GM21619 (cell line): ENCODE measurements at regions not wholly inside any gene's neighbourhood (a gene's known extent, or its start where the extent isn't known, plus 50 kb on each side); places are given as distances from the start of the nearest gene placed in this dataset.

Experiments
- ATAC-seq: cut with Tn5 transposase; IDR thresholded peaks from one replicate; pipeline ENCODE4 v1.9.1; 2021; ENCODE audit not compliant: unreplicated experiment

DNA sequence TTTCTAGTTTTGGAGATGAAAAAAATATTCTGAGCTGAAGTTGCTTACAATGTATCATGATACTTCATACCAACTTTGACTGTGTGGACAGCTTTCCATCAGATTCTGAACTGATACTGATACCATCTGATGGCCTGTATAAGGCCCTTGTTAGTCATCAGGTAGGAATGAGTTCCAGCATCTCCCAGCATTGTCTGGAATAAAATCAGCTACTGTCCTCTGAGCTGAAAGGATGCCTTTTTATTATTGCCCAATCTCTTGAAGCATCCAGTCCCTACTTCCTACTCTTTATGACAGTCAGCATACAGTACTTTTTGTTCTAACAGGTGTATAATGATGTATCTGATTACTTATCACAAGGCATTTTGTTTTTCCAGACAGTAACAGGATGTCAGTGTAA is 70.6 kb upstream of the EYA4 start:
- ATAC-seq: no peak

DNA sequence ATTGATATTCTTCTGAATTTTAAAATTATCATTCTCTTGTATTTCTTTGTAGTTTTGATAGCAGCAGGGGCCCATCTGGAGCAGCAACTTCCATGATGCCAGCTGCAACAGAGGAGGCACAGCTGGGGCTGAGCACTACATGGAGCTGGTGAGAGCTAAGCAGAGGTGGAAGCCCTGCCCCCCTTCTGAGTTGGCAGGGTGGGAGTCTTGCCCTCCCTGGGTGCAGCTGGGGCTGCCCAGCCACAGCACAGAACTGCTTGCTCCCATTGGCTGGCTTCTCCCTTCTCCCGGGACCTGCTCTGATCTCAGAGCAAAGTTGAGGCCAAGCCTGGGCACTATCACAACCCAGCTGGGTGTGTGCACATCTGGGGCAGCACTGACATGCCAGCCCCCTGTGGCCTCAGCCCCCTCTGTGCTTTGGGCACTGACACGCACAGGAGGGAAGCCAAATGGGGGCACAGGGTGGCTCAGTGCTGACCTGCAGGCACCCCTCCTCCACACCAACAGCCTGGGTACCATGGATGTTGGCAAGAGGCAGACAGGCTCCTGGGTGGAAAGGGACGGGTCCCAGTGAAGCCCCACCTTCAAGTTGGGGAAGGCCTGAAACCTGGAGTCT is 69.1 kb upstream of the EYA4 start:
- ATAC-seq: no peak

GRCh38 chr6:133173276-133173675 is 67.9 kb upstream of the EYA4 start:
- ATAC-seq: no peak

- no peak for ATAC-seq
These were observed 61.7 kb upstream of the EYA4 start for GRCh38 chr6:133179481-133179880.

DNA sequence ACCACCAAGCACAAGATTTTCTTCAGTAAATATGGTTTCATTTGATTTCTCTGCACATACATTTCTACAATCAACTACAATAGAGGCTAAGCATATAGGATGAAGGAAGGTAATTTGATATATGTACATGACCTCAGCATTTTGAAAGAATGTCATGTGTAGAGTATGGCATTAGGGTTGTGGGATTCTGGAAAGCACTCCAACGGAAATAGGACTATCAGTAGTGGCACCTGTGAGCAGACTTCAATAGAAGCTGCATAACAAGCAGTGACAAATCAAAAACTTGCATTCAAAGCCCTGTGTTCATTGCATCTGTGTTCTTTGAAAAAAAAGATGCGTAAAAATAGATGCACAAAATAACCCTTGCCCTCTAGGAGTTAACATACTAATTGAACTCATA is 57.5 kb upstream of the EYA4 start:
- ATAC-seq: no peak

DNA sequence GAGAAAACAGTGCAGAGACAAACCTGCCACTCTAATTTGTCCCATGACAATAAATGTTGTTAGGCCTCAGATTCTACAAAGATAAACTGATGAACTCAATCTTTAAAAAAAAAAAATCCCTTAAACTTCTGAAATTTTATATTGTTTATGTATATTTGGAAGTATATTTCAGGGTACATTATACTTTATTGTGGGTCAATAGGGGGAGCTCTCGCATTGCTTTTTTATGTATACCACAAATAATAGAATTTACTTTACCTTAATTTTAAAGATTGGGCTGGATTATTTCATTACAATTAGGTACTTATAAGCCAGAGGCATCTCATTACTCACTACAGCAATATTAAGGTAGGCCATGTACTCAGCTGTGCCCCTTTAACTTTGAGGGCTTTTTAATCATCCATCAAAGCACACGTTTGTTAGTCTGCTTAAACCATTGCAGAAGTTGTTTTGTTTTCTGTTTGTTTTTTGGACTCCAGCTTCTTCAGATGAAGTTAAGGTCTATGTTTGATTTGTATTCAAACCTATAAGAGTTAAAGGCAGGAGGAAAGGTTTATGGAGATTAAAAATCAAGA is 56.3 kb upstream of the EYA4 start:
- ATAC-seq: no peak

DNA sequence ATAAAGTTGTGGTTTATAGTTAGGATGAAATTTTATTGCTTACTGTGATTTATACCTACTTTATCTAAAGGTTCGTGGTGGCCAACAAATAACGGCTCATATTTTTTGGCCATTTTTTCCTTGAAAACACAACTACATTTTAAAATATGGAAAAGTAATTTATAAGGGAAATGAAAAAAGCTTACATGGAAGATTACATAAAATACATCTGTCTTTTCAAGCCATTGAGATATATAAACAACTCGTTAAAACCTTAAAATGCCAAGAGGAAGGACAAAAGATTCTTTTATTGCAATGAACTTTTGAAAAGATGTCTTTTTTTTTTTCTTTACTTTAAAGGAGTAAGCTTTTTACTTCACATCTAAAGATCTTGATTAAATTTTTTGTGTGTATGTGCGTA is 55.4 kb upstream of the EYA4 start:
- ATAC-seq: no peak

GRCh38 chr6:133187114-133187513 is 54.0 kb upstream of the EYA4 start:
- no peak for ATAC-seq

DNA sequence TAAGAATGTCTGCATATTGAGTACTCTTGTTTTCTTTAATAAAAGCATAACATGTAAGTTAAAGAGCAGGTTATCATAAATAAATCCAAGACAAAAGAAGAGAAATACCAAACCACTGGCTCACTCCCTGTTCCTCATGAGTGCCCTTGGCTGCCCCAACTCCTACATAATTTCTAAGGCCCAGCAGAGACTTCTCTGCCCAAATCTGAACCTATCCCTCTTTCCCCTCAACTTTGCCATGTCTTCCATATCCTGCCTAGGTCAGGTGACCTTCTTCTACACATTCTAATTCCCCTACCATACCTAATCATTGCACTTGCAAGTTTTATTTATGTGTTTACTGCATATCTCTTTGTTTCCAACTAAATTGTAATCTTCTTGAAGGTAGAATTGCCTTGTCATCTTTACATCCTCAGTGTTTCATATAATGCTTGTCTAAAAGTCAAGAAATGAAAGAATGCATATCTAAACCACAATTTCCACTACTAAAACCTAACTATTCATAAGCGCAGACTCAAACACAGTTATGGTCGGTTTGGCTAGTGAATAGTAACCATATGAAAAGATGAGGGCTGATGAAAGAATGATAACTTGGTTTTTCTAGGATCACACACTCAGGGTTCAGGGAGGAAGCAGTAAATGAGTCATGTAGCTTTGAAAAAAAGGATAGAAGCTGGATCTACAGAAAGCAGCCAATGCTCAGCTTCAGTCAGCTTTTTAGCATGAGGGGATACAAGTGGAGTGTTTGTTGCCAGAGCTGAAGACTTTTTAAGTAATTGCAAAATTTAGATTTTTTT is 53.3 kb upstream of the EYA4 start:
- ATAC-seq: no peak

DNA sequence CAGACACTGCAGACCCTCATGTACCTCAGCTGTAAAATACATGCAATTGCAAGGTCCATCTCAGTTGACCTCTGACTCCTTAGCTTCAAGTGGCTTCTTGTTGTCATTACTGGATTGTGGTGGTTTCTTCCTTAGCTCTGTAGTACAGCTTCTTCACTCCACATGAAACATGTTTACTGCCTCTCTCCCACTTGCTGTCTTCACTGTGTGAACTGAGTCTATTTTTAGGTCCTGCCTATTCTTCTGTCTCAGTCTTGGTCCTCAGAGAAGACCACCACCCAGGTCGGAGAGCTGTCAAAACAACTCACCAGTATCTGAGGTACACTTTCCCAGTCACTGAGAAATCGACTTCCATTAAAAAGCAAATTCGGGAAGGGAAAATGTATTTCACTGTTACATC is 50.2 kb upstream of the EYA4 start:
- no peak for ATAC-seq

- ATAC-seq: no peak
These were observed 49.8 kb upstream of the EYA4 start for GRCh38 chr6:133191323-133191722.
